Neural progenitor cell (in vitro differentiated cells): ENCODE measurements at regions not wholly inside any gene's neighbourhood (a gene's known extent, or its start where the extent isn't known, plus 50 kb on each side); places are given as distances from the start of the nearest gene placed in this dataset.

Experiments
- DNase-seq: peaks from one replicate; pipeline ENCODE4 v3.0.0-alpha.2; 2016; ENCODE audit warnings: low spot score
- H2AFZ ChIP-seq: fragments of 200-600 bp; sonication (generic); replicated peaks from 2 replicates; pipeline ENCODE4 v1.6.1; 2016; ENCODE audit warnings: antibody characterized with exemption
- H3F3A ChIP-seq: fragments of 200-600 bp; sonication (generic); 2 replicates; pipeline ENCODE4 v1.6.1; 2016; ENCODE audit warnings: antibody characterized with exemption, low read depth
- H3K27ac ChIP-seq: fragments of 200-600 bp; sonication (generic); 2 replicates; pipeline ENCODE4 v1.5.1; 2016; ENCODE audit warnings: mild to moderate bottlenecking
- H3K27me3 ChIP-seq: fragments of 200-600 bp; sonication (generic); 2 replicates; pipeline ENCODE4 v1.6.1; 2016; ENCODE audit warnings: mild to moderate bottlenecking, moderate library complexity
- H3K36me3 ChIP-seq: fragments of 200-600 bp; sonication (generic); 2 replicates; pipeline ENCODE4 v1.5.1; 2016
- H3K4me1 ChIP-seq: fragments of 200-600 bp; sonication (generic); 2 replicates; pipeline ENCODE4 v1.6.1; 2016; ENCODE audit warnings: mixed run types
- H3K4me2 ChIP-seq: fragments of 200-600 bp; sonication (generic); 2 replicates; pipeline ENCODE4 v1.6.1; 2016
- H3K4me3 ChIP-seq: fragments of 200-600 bp; sonication (generic); 2 replicates; pipeline ENCODE4 v1.5.1; 2016
- H3K79me2 ChIP-seq: fragments of 200-600 bp; sonication (generic); 2 replicates; pipeline ENCODE4 v1.6.1; 2016; ENCODE audit warnings: low read depth
- H3K9ac ChIP-seq: fragments of 200-600 bp; sonication (generic); 2 replicates; pipeline ENCODE4 v1.6.1; 2016
- H3K9me3 ChIP-seq: fragments of 200-600 bp; sonication (generic); 2 replicates; pipeline ENCODE4 v1.5.1; 2016; ENCODE audit warnings: low read depth
- H4K20me1 ChIP-seq: fragments of 200-600 bp; sonication (generic); 2 replicates; pipeline ENCODE4 v1.6.1; 2016; ENCODE audit warnings: low read depth
- H3K27ac Mint-ChIP-seq: 3 replicates; pipeline ENCODE4 v1.8.0; 2021; ENCODE audit warnings: mixed read lengths
- H3K27me3 Mint-ChIP-seq: 2 replicates; pipeline ENCODE4 v1.8.0; 2022; ENCODE audit warnings: low read depth, mild to moderate bottlenecking, inconsistent platforms, moderate library complexity, mixed read lengths; ENCODE audit not compliant: insufficient read depth
- H3K36me3 Mint-ChIP-seq: 3 replicates; pipeline ENCODE4 v1.8.0; 2021; ENCODE audit warnings: mixed read lengths
- H3K4me1 Mint-ChIP-seq: 3 replicates; pipeline ENCODE4 v1.8.0; 2021; ENCODE audit warnings: mixed read lengths
- H3K4me3 Mint-ChIP-seq: 3 replicates; pipeline ENCODE4 v1.8.0; 2021; ENCODE audit warnings: mild to moderate bottlenecking, moderate library complexity, mixed read lengths
- H3K9me3 Mint-ChIP-seq: 3 replicates; pipeline ENCODE4 v1.8.0; 2020; ENCODE audit warnings: mixed read lengths
- EZH2 ChIP-seq: fragments of 200-600 bp; sonication (generic); IDR thresholded peaks from 2 replicates; pipeline ENCODE4 v1.6.1; 2017; ENCODE audit warnings: antibody characterized with exemption, mild to moderate bottlenecking, moderate library complexity
- EZH2phosphoT487 ChIP-seq: fragments of 200-600 bp; sonication (generic); IDR thresholded peaks from 2 replicates; pipeline ENCODE4 v1.6.1; 2017; ENCODE audit warnings: antibody characterized with exemption
- TF ChIP-seq, protein P1 (sequence below): fragments of 200-600 bp; sonication (generic); IDR thresholded peaks from 2 replicates; pipeline ENCODE4 v1.5.1; 2017; ENCODE audit warnings: antibody characterized with exemption, mild to moderate bottlenecking

DNA sequence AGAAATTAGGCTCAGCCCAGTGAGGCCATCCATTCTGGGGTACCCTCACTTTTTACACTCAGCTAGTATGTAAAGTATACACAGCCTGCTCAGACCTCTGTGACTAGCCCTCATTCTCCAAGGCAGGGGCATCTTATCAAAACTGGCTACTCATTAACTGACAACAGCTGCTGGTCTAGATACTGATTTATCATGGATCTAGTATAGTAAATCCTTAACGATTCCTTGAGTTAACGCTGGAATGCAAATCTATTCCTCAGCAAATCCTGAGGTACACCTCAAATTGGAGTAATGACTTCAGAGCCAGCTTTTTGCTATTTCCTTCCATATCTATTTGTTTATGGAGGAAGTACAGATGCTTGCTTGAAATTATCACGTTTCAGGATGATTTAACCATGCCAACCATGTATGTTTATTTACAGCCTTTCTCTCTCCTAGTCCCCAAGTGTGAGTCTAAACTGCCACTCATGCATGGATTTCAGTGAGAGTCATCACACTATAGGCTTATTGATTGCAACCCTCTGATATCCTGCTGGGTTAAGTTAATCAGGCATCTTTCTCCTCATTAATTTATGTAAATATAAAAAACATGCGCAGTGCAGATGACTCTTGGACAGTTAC lies 70.2 kb upstream of the DOK6 start:
- Histone ChIP-seq H3K9me3 (no peaks in the 10 kb centered on the region), H3K4me3 (no peak overlapping the region), H3K4me2 (no peak overlapping the region), H3K36me3 (no peaks in the 10 kb centered on the region), H3K4me1 (no peaks in the 10 kb centered on the region), H4K20me1 (no peaks in the 10 kb centered on the region), H3K9ac (no peak overlapping the region), H3K27me3 (no peaks in the 10 kb centered on the region), H3K27ac (no peak overlapping the region), H3K79me2 (no peaks in the 10 kb centered on the region), H3F3A (no peaks in the 10 kb centered on the region), H2AFZ (no peak overlapping the region)
- no peak for DNase-seq
- Mint-ChIP-seq H3K36me3 (no peaks in the 10 kb centered on the region), H3K27ac (no peak overlapping the region), H3K9me3 (no peaks in the 10 kb centered on the region), H3K4me3 (no peak overlapping the region), H3K27me3 (peaks cover 3% of the 10 kb centered on the region), H3K4me1 (no peaks in the 10 kb centered on the region)
- no peak for TF ChIP-seq EZH2
- TF ChIP-seq, protein P1, sequence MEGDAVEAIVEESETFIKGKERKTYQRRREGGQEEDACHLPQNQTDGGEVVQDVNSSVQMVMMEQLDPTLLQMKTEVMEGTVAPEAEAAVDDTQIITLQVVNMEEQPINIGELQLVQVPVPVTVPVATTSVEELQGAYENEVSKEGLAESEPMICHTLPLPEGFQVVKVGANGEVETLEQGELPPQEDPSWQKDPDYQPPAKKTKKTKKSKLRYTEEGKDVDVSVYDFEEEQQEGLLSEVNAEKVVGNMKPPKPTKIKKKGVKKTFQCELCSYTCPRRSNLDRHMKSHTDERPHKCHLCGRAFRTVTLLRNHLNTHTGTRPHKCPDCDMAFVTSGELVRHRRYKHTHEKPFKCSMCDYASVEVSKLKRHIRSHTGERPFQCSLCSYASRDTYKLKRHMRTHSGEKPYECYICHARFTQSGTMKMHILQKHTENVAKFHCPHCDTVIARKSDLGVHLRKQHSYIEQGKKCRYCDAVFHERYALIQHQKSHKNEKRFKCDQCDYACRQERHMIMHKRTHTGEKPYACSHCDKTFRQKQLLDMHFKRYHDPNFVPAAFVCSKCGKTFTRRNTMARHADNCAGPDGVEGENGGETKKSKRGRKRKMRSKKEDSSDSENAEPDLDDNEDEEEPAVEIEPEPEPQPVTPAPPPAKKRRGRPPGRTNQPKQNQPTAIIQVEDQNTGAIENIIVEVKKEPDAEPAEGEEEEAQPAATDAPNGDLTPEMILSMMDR = no peak
- no peak for TF ChIP-seq EZH2phosphoT487

DNA sequence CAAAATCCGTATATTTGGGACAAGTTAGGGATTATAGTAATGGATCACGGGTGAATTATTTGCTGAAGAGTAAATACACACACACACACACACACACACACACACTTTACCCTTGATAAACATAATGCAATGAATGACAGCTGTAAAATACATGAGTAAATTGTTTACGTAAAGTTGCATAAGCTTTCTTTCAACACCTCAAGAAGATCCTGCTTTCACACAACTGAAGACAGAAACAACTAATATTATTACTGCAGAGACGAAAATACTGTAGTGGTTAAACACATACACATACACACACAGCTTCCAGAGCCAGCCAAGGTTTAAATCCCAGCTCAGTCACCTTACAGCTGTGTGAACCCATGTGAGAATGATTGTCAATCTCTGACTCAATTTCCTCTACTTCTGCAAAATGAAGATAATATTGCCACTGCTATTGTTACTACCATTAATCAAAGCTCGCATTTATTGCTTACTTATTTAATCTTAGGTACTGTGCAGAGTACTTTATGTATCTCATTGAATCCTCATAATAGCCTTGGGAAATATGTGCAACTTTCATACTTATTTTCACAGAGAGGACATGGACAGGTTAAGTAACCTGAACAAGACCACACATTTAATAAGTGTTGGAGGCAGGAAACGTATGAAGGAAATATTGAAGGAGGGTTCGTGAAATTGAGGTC lies 50.6 kb upstream of the DOK6 start:
- Histone ChIP-seq H2AFZ (no peak overlapping the region), H4K20me1 (no peaks in the 10 kb centered on the region), H3K4me2 (no peak overlapping the region), H3K36me3 (no peaks in the 10 kb centered on the region), H3K9ac (no peak overlapping the region), H3K27me3 (no peaks in the 10 kb centered on the region), H3K4me1 (no peaks in the 10 kb centered on the region), H3K4me3 (no peak overlapping the region), H3K9me3 (no peaks in the 10 kb centered on the region), H3K79me2 (no peaks in the 10 kb centered on the region), H3F3A (no peaks in the 10 kb centered on the region), H3K27ac (no peak overlapping the region)
- Mint-ChIP-seq H3K9me3 (no peaks in the 10 kb centered on the region), H3K27me3 (peaks cover 2% of the 10 kb centered on the region), H3K4me1 (no peaks in the 10 kb centered on the region), H3K4me3 (no peak overlapping the region), H3K36me3 (no peaks in the 10 kb centered on the region), H3K27ac (no peak overlapping the region)
- no peak for TF ChIP-seq EZH2
- TF ChIP-seq, protein P1 = no peak
- no peak for TF ChIP-seq EZH2phosphoT487
- DNase-seq = no peak
